HG03108 (cell line): ENCODE measurements at regions not wholly inside any gene's neighbourhood (a gene's known extent, or its start where the extent isn't known, plus 50 kb on each side); places are given as distances from the start of the nearest gene placed in this dataset.

Source experiments
- ATAC-seq: cut with Tn5 transposase; IDR thresholded peaks from one replicate; pipeline ENCODE4 v1.9.1; 2021; ENCODE audit warnings: moderate library complexity; ENCODE audit not compliant: unreplicated experiment

DNA sequence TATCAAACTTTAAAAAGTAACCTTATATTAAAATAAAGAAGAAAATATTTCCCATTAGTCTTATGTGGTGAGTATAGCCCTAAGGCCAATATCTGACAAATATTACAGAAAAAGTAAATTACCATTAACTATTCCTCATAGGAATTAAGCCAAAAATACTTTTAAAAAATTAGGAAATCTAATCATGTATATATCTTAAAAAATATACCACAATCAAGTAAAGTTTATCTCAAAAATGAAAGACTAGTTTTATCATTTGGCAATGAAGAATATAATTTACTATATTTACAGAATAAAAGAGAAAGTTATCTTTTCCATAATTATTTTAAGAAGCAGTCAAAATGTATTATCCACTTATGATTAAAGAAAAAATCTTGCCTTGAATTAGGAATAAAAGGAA is 458.8 kb upstream of the ZNF462 start:
- ATAC-seq: no peak

DNA sequence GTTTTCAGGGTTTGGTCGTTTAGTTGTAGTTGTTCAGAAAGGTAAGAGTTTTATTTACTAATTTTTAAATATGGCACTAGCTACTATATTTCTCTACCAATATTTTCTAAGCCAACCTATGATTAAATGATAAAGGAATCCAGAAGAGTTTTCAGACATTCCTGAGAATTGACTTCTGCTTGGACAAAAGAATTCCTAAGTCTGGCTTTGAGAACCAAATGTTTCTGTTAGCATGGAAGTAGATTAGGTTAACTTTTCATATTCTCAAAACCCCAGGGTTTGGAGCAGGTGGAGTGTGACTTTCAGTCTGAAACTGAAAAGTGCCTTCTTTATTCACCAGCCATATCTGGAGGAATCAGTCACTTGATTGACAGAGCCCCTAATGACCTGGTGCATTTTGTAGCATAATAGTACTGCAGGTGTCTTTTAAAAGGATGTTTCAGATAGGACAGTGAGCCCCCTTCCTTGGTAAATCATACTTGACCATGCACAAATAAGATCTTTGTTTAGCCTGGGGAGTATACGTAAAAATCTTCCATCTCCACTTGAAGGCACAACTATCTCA is 457.0 kb upstream of the ZNF462 start:
- no peak for ATAC-seq

DNA sequence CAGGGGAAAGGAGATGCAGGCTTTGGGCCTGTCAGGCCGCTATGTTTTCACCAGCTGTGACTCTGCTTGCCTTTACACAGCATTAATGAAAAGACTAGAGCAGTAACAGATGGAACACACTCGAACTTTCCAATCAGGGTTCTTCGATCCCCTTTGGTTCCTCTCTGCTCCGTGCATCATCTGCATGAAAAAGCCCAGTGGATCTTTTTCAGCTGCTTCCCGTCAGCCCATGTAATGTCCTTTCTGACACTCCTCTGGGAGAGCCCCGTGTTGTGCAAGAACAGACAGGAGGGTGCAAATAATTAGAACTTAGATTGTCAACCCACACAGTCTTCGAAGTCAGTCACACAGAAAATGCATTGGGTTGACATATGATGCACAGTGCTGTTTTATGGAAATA is 448.9 kb upstream of the ZNF462 start:
- ATAC-seq: no peak

DNA sequence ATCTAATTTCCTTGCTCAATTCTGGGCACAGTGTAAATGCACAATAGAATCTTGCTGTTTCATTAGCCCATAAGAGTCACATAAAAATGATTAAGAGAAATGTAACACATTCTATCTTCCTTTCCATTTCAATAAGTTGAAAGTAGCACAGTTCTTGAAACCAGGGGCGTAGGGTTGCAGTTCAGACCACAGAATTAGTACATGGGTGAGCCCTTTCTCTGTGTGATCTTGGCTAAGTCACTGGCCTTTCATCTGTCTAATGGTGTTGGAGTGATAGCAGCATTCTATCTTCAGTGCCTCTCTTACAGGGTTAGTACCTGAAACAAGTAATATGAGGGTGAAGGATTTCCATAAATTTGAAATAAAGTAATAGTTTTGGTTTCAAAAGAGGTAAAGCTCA is 445.3 kb upstream of the ZNF462 start:
- ATAC-seq: no peak

DNA sequence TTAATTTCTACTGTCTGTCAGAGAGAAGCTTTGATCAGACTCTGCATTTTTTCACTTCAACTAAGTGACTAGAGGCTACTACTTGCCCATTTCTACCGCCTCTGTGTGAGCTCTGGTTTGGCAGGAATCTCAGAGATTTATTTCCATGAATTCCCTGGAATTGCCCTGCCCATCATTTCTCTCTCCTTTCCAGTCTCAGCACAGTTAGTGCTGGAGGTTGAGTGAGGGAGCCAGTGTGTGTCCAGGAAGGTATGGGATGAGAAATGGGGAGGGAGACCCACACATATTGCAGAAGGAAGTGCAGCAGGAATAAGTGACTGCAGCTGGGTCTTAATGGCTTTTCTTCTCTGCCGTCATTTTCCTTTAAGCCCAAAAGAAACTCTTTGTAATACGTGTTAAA is 443.1 kb upstream of the ZNF462 start:
- no peak for ATAC-seq

DNA sequence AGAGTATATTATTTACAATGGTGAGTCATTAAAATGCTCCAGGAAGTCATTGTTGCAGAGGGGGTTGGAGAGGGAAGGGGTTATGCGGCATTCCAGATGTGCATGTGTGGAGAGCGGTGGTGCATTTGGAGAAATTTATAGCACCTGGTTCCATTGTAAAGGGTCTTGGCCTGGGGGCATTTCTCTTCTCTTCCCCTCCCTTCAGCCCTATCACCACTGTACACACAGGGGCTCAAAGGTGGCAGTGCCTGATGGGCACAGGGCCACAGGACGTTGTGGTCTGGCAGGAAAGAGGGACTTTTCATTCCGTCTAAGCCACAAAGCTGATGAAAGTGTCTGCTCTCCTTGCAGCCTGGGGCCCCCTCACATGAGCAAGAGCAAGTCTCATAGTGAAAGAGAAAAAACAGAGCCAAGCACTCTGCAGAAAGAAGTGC is 442.4 kb upstream of the ZNF462 start:
- ATAC-seq: peak; percentile 76

DNA sequence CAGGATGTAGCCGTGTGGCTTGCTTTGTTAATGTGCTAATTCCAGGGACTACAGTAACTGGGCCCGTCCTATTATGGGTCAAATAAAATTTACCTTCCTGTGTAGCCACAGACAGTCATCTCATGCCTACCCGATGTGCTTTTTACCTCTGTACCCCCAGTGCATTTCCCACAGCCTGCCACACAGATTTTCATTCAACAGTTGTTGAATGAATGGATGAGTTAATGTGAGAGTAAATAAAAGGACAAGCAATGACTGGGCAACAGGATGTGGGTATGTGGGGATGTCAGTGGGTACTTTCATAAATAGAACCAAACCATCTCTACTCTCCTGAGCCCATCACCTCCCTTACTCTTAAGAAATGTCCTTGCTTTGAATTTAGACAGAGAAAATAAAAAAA is 441.2 kb upstream of the ZNF462 start:
- ATAC-seq: peak; percentile 57

DNA sequence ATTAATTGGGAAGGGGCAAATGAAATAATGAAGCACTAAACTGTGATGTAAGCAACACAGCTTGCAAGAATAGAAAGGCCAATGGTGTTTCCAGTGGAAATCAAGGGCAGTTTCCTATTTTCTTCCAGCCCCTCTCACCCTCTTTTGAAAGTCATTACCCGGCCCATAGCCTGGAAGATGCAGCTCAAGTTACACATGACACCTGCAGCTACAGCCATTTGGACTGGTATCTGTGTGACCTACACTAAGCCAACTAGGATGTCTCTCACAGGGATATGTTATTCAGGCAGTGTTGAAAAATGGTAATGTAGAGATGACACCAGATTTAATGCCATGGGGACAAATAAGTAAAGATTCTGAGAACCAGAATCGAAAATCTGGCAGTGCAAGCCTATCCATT is 439.4 kb upstream of the ZNF462 start:
- ATAC-seq: no peak

DNA sequence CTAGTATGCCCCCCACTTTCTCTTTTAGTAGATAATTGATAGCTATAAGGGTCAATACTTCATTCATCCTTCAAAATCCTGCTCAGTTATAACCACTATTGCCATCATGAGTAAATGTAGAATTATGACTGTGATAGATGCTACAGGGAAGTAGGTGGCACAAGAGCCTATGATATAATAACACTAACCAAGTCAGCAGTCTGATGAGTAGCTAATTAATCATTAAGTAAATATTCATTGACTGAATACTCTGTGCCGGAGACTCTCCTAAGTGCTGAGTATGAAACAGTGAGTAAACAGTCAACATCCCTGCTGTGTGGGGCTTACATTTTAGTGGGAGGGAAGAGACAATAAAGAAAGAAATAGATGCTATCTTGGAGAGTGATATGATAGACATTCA is 430.3 kb upstream of the ZNF462 start:
- ATAC-seq: no peak

DNA sequence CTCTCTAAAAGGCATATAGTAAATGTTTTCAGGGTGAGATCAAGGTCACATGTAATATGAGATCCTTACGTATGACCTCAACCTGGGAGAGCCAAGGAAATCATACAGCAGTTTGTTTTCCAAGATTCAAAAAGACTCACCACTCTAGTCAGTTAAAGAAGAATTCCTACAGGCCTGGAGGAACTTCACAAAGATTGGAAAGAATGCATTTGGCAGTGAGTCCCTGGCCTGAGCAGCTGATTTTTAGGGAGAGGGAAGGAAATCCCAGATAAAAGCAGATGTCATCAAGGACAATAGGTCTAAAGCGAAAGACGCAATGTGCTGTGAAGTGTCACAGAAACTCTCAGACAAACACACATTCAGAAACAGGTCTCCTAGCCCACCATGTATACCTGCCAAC is 424.0 kb upstream of the ZNF462 start:
- ATAC-seq: no peak

DNA sequence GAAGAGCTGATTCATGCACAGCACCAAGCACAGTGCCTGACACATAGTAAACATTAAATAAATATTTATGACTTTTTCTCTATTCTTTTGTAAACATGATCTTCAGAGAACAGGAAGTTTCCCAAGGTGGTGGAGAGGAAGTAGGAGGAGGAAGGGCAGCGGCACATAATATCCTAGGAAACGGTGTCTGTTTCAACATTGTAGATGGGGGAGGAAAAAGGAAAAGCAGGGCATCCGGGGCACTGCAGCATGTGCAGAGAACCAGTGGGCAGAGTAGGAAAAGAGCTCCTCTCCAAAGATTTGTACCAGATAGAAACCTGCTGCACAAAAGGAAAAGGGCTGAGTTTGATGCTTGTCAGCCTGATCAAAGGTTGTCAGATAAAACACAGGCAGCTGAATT is 421.7 kb upstream of the ZNF462 start:
- ATAC-seq: no peak

DNA sequence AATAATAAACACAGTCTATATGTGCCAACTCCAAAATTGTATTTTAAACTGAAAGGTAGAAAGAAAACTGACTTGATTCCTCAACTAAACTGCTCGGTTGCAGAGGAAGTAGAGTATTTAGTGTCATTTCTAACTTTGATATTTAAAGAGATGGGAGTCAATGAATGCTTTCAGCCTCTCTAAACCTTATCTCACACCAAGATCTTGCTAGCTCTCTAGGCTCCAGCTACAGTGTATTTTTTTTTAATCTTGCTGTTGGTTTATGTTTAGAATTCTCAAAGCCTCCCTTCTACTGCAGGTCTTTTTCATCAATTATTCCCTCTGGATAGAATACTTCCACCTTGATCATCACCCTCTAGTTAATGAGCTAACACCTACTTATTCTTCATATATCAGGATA is 419.4 kb upstream of the ZNF462 start:
- ATAC-seq: no peak

DNA sequence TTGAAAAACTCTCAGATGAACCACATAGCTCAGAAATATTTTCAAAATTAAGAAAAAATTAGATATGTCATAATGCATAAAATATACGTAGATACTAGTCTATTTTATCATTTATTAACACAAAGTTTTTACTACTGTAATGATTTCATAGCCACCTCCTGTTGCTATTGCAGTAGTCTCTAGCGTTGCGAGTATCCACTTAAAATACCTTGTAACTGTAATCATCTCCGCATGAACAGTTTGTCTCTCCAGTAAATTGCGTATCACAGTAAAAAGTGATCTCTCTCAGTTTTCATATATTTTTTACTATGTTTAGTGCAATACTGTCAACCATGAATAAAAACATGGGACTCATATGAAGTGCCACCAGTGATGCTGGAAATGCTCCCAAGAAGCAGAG is 417.9 kb upstream of the ZNF462 start:
- ATAC-seq: no peak

DNA sequence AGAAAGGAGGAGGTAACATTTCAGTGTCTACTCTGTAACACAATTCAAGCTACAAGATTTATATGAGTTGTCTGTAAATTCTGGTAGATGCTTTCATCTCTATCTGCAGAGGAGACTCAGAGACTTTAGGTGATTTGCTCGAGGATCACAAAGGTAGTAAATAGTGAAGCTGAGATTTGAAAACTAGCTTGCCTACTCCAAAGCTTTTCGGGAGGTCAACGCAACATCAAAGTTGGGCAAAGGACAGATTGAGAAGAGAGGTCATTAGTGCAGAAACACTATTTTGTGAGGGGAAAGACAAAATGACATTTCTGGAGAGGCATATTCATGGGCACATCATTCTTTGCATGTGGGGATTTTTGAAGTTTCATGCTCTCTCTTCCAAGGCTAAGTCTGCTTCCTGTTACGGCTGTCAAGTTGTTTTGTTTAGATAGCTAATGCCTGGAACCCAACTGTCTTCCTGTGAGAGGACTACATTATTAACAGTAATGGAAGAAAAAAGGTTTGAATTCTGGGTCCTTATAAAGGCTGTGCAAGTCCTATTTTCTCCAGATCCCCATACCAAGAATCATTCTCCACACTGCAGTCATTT is 413.5 kb upstream of the ZNF462 start:
- ATAC-seq: no peak

DNA sequence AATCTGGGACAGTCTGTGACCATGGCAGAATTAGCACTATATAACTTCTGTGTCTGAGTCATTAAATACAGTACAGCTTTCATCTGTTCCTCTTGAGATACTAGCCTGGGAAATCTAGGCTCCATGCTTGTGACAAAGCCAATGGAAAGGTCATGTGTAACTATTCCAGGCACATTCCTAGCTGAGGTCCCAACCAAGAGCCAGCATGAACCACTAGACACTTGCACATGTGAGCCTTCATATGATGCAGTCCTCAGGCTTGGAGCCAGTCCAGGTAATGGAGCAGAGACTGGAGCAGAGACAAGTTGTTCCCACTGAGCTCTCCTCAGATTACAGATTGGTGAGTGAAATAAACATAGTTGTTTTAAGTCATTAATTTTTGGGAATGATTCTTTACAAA is 412.4 kb upstream of the ZNF462 start:
- no peak for ATAC-seq

DNA sequence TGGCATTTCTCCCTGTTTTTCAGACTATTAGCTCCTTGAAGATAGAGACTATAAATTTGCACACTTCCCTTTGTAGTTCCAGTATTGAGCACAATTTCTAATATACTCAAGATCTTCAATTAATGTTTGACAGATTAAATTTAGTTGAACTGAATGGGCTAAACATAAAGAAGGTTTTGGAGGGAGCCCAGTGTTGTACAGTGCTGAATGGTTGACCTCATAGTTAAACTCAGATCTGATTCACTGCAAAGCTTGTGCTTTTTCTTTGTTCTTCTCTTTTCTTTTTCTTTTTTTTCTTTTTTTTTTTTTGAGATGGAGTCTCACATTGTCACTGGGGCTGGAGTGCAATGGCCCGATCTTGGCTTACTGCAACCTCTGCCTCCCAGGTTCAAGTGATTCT is 411.7 kb upstream of the ZNF462 start:
- no peak for ATAC-seq

DNA sequence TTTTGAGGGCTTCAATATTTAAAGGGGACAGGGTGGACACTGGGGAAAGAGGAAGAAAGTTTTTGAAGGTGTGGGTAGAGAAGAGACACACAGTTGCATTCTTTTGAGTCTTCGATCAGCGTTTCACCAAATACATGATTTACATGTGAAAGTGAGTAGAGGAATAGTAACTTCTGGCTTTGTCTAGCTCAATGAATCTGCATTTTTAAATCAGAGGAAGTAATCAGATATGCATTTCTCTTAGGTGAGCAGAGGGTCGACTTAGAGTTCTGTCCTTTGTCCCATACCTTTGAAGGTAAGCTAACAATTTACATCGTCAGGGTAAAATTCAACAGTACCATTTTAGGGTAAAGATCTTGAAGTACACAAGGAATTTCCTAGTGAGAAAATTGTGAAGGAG is 406.4 kb upstream of the ZNF462 start:
- ATAC-seq: no peak

DNA sequence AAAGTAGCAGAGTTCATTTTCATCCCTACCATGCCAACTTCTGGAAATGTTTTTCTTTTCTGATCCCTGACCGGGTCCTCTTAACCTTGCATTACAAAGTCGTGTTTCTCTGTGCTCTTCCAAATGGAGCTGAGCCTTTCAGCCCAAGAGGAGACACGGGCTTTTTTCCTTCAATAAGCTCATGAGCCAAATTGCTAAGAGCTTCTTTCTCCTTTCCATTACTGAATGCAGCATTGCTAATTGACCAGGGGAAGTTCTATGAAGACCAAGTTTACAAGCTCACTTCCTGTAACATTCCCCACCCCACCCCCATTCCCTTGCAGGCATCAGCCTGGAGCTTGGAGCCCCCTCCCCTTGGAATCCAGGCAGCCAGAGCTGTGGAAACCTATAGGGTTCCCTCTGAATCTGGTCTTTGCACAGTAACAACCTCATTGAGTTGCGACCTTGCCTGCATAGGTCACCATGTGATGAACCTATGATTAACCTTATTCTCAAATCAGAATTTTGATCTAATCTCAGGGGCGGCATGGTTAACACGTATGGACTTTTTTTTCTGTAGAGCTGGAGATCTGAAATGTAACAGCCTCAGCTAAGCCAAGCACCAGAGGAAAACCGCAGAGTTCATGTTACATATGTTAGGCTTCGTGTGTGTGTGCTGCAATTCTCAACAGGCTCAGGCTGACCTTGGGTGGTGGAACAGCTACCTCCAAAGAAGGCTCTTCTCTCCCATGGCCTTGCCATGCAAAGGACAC is 395.7 kb upstream of the ZNF462 start:
- no peak for ATAC-seq

DNA sequence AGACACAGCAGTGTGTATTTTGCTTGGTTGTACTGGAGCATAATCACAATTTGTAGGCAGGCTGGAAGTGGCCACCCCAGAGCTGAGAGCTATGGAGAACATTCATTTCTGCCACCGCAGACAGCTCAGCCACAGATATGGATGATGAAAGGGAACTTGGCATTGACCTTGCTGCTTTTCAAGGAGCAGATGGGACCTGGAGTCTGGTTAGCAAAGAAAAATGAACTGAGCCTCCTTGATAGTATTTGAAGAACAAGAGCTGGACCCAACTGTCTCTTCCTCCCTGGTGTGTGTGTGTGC is 395.2 kb upstream of the ZNF462 start:
- ATAC-seq: no peak

DNA sequence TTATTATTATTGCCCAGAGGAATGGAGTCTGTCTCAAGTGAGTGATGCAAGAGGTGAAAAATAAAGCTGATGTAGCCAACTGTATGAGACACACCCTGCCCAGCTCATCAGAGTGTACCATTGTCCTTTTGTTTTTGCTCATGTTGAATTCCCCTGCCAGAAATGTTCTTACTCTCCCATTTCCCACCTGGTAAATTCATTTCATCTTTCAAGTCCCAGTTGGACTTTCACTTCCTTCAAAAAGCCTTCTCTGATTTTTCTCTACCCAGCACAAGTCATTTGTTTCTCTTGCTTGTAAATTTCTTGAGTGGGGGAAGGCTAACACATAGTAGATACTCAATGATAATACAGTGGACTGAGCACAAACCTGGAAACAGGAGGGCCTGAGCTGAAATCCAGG is 394.5 kb upstream of the ZNF462 start:
- no peak for ATAC-seq

DNA sequence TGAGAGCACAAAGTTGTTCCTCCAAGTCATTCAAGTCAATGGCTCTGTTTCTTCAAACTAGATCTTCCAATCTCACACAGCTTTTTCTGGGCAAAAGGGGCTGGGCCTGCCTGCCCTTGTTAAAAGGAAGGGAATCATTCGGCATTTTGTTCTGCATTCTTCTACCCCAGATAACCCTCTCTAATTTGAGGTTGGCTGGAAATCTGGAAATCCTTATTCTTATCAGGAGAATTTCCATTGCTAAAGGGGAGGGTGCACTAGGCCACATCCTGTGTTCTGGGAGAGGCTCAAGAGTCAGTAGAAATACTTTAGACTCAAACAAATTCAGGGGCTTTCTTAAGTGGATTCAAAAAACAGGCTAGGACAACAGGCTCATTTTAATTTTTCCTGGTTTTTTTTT is 384.7 kb upstream of the ZNF462 start:
- ATAC-seq: no peak

DNA sequence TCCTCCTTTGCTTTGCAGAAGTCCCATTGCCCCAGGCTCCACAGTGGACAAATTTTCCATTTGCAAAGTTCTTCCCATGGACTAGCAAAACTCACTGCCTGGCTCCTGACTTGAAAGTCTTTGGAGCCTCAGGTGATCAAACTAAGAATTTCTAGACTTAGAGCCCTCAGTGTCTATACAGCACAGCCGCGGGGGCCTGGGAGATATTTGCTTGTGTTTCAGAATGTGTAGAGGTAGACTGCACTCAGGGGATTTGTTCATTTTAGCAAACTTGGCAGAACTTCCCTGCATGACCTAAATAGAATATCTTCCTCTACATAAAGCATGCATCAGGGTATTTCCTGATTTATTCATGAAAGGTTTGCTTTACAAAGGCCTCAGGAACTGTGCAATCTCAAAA is 384.2 kb upstream of the ZNF462 start:
- ATAC-seq: no peak

DNA sequence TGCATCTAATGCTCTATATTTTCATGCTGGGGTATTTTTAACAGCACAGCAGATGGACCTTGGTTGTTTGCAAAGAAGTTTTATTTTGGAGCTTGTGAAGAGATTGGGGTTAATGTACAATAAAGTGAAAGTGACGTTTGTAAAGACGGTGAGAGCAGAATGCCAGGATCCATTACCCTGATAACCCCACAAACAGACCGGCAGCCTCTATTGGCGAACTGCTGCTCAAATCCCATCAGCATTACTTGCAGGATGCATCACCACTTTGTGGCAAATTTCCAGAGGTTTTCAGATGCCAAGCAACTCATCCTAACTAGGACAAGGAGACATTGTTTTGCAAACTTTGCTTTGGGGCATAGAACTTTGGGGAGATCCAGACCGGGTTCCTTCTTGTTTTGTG is 383.3 kb upstream of the ZNF462 start:
- no peak for ATAC-seq
